ENCODE measurements at regions not wholly inside any gene's neighbourhood (a gene's known extent, or its start where the extent isn't known, plus 50 kb on each side); places are given as distances from the start of the nearest gene placed in this dataset.
"Not testable (repeated sequence)": the region's sequence is repeated elsewhere in the genome, so short reads cannot be mapped to it uniquely, and the experiment has no call there.

- DNase-seq: no peak
Measured at GRCh38 chr3:110016235-110016815, 679.0 kb upstream of the DPPA4 start.

DNA sequence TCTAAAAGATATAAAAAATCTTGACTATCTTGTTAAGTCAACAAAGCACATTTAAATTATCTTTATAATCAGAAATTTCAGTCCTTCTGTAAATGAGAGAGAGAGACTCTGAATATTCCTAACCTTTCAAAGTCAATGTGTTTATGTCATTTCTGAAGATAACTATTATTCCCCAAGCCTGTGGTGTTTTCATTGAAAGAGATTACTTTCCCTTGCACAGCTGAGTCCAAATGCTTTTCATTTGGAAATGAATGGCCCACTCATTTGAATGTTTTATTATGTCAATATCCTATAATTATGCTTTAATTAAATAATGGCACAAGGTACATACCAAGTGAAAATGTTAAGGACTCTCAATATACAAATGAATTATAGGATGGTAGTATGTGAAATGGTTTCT, 680.0 kb upstream of the DPPA4 start:
- DNase-seq: no peak

DNA sequence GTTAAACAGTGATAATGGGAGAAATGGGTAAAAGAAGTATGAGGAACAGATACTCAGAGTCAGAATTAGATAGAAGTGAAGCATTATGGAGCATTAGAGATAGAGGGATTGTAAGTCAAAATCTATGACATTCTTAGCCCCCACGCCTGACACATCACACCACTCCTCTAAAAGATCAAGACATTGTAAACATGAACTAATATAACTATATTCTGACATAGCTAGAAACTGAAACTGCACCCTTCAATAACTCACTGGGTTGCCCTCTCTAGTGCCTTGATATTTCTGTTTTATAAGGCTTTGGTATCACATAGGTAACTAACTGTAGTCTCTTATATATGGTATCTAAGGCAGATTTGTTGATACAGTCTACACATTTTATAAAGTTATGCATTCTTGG, 684.3 kb upstream of the DPPA4 start:
- no peak for DNase-seq

DNA sequence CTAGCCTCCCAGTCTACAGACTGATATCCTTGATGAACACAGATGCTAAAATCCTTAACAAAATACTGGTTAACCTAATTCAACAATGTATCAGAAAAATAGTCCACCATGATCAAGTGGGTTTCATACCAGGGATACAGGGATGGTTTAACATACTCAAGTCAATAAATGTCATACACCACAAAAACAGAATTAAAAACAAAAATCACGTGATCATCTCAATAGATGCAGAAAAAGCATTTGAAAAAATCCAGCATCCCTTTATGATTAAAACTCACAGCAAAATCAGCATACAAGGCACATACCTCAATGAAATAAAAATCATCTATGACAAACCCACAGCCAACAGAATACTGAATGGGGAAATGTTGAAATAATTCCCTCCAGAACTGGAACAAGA, 685.7 kb upstream of the DPPA4 start:
- DNase-seq: not testable (repeated sequence)

DNA sequence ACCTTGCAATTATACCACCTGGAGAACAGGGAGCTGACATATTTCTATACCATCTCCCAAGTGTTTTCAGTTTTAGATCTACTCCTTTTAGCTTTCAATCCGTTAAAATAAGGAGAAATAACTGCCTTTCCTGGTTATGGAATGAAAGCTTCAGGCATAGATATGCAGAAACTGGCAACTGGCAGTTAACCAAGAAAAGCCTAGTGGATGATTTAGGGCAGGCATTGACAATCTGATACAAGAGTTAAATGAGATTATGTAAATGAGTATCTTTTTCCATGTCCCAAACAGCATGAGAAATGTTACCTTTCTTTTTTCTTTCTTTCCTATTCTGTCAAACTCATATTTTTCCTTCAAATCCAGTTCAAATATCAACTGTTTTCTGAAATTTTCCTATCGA, 689.1 kb upstream of the DPPA4 start:
- no peak for DNase-seq

DNA sequence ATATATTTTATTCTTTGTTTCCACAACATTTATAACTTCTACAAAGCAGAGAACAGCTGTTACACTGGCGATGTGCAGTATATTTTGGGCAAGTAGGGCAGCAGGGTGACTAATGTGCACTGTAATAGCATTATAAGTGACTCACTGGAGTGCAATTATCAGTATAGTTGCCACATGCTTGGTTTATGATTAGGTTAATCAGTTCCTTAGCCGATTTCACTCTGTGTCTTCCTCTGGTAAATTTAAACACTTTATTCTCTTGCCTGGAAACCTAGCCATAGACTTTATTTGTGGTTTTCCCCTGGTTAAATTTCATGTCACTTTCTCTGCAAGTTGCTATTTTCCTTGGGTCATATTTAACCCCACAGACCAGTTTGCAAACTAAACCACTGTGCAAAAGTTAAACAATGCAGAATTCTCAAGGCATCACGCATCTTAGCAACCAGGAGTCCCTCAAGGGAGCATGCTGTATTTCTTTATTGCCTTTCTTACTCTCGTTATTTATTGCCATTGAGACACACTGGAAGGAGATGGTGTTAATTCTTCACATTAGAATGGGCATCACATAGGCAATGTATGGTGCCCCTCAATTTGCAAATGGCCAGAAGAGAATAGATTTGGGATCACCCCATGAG, 690.2 kb upstream of the DPPA4 start:
- no peak for DNase-seq

- DNase-seq: no peak
Measured at GRCh38 chr3:110031975-110032374, 694.6 kb upstream of the DPPA4 start.

DNA sequence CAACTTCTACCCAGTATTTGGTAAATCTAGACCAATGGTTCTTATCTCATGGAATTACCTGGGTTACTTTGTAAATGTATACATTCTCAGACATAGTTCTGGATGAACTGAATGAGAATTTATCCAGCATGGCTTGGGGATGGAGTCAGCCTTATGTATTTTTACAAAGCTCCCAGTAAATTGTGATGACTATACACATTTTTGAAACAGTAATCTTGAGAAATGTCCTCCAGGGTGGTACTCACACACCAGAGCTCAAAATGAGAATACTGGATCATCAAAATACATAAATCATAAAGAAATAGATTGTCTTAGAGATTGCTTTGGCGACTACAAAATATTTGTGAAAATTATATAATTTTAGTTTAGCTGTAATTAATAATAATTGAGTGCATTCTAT, 722.1 kb upstream of the DPPA4 start:
- DNase-seq: no peak

- DNase-seq: no peak
Measured at GRCh38 chr3:110062716-110063115, 725.4 kb upstream of the DPPA4 start.

DNA sequence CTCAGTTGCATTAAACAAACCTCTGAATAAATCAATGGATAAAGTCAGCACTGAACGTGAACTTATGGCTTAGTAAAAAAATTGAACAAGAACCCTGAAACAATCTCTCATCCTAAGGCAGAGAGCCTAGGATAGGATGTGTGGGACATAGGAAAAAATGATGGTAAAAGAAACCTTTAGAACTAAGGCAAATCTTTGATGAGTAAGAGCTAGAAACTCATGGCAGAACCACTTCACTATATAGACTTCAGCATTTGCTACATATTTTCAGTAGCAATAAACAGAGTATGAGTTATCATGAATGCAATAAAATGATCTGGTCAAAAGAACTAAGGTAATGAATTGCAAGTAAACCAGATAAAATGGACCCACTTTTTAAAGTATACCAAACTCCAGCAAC, 725.8 kb upstream of the DPPA4 start:
- no peak for DNase-seq

GRCh38 chr3:110066206-110066605, 728.9 kb upstream of the DPPA4 start:
- no peak for DNase-seq

DNA sequence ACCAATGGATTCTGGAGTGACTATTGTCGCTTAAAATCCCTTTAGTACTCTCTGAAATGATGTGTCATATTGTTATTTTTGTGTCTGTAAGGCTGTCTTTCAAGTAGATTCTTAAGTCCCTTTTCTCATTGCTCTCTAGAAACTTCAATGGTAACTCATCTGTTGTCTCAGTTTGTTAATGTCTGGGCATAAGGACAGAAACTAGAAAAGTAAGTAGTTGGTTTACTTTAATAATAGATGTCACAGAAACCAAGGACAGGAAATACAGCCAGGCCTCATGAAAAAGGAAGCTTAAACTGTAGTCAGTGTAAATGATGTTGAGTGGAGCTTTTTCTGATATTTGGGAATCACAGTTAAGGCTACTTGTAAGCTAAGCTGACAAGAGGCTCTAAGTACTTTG, 730.2 kb upstream of the DPPA4 start:
- DNase-seq: no peak

DNA sequence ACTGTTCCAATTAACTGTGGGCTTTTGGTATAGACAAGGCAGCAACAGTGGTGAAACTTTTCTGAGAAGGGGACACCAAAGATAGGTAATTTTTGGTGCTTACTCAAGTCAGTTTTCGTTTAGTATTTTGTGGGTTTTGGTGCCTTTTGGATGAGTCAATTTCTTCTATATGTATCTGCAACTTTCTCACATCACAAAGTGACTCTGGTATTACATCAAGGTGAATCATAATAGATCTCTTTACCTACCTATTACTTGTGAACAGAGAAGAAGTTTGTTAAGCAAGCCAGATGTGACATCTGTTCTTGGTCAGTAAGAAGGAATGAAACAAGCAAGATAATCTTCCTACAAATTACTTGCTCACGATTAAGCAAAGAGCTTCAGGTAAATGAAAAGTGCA, 732.4 kb upstream of the DPPA4 start:
- no peak for DNase-seq

- no peak for DNase-seq
Measured at GRCh38 chr3:110070161-110070916, 733.0 kb upstream of the DPPA4 start.

- DNase-seq: no peak
Measured at GRCh38 chr3:110074095-110074494, 736.7 kb upstream of the DPPA4 start.

DNA sequence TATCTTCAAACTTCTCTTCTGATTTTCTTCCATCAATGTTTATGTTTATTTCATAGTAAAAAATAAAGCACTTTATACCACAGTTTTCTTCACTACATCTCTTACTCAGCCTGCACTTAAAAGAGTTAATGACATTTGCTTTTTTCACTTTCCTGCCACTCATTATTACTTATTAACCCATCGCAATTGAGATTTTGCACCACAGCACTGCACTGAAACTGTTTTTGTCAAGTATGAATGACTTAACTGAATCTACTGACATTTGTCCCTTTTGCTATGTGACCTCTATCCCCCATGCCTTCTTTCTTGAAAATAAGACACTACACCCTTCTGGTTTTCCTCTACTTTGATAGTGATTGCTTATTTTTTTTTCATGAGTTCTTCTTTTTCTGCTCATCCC, 739.7 kb upstream of the DPPA4 start:
- DNase-seq: no peak

DNA sequence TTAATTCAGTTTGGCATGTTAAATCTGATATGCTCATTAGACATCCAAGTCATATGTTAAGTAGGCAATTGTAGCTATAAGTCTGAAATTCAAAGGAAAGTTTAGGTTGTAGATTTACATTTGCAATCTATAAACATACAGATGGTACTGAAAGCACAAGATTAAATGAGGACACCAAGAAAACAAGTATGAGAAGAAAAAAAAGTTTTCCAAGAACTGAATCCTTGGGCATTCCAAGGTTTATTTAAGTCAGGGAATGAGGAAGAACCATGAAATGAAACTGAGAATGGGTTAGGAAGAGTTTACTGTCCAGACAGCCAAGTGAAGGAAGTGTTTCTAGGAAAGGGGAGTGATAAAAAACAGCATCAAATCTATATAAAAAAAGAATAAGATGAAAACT, 756.1 kb upstream of the DPPA4 start:
- DNase-seq: no peak

- no peak for DNase-seq
Measured at GRCh38 chr3:110093812-110094401, 756.6 kb upstream of the DPPA4 start.

- DNase-seq: no peak
Measured at GRCh38 chr3:110099711-110100110, 762.4 kb upstream of the DPPA4 start.

GRCh38 chr3:110101361-110101760, 764.0 kb upstream of the DPPA4 start:
- no peak for DNase-seq

- no peak for DNase-seq
Measured at GRCh38 chr3:110106805-110107204, 769.5 kb upstream of the DPPA4 start.

DNA sequence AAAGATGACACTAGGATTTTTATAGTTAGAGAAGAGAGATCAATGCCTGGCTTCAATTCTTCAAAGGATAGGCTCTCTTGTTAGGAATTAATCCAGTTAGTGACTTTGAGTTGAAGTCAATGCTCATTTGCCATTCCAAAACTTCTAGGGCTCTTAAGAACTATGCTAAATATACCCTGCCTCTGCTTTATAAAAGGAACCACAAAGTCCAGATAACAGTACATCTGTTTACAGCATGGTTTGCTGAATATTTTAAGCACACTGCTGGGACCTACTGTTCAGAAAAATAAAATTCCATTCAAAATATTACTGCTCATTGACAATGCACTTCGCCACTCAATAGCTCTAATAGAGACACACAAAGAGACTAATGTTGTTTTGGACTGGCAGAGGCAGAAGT, 786.6 kb upstream of the DPPA4 start:
- DNase-seq: no peak

DNA sequence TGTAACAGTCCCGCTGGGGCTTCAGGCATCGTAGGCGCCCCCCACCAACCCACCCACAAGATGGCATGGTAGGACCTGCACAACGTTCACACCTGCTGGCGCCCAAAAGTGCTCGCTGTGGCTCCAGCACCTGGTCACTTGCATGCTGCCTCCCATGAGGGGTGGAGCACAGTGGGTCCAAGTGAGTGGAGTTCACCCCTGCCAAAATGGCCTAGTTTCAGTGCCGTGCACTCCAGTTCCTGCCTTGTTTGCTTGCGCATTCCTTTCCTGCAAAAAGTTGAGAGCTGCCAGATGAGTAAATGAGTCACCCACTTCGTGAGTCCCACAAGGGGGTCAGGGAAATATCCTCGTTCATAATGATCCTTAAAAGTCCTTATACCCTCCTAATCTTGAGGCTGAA, 788.7 kb upstream of the DPPA4 start:
- DNase-seq: no peak

DNA sequence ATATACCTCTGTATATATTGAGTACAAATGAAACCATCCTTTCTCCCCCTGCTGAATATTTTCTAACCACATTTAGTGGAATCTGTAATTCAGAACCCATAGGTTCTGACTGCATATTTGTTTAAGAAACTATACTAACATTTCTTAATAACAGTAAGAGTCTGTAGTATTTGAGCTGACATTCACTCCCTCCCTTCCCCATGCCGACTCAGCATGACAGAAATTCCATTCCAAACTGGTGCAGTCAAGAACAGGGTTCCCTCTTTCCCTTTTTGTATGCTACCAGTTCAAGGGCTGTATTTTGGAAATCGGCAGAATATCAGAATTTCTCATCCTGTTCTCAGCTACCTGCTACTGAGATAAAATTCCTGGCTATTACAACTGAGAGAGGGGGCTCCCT, 796.6 kb upstream of the DPPA4 start:
- no peak for DNase-seq

All from stimulated activated CD4-positive, alpha-beta T cell treated with anti-CD3 and anti-CD28 coated beads, Interleukin-2, amount 100 ng/mL, for 24 hours (primary cell).